HCT116 (cell line): ENCODE measurements at regions not wholly inside any gene's neighbourhood (a gene's known extent, or its start where the extent isn't known, plus 50 kb on each side); places are given as distances from the start of the nearest gene placed in this dataset.

Experiments
- ATAC-seq: fragments of 200-7000 bp; cut with Tn5 transposase; 2 replicates; pipeline ENCODE4 v1.9.1; 2020; ENCODE audit warnings: mild to moderate bottlenecking, moderate library complexity
- BruUV-seq: library from RNA; stranded (reverse); fragments of 400-500 nt; replicated peaks from 2 replicates; lab custom pipeline; 2021; lab: Mats Ljungman, UMichigan
- CTCF ChIA-PET: fragments of 300-600 bp; sonication (Branson Sonifier 250); formaldehyde crosslinking; loops from one replicate; lab custom pipeline; 2021; ENCODE audit warnings: antibody characterized with exemption; lab: Charles Lee
- POLR2A ChIA-PET: fragments of 300-600, 350-600 bp; sonication (Branson Sonifier 250); formaldehyde crosslinking; loops from one replicate; lab custom pipeline; 2021; ENCODE audit warnings: antibody characterized with exemption; lab: Charles Lee
- RAD21 ChIA-PET, 2 experiments: fragments of 300-600 bp; sonication (Branson Sonifier 250); formaldehyde crosslinking; loops; one replicate each; lab custom pipeline; 2023; ENCODE audit warnings: low total read pairs in 2 of 2; ENCODE audit not compliant: uncharacterized antibody in 2 of 2, unreplicated experiment in 2 of 2, low non-redundant PET in 1 of 2; lab: Charles Lee
- DNase-seq: peaks from one replicate; pipeline ENCODE4 v3.0.0-alpha.2; 2010; ENCODE audit warnings: low read depth, low spot score
- H2AFZ ChIP-seq: fragments of 200-600 bp; shearing (Covaris generic), sonication (generic); 2 replicates; pipeline ENCODE4 v1.6.1; 2017; ENCODE audit warnings: low read depth, mixed run types, mixed read lengths, antibody characterized with exemption, low read length; ENCODE audit not compliant: poor library complexity, severe bottlenecking
- H3K27ac ChIP-seq: 2 replicates; pipeline ENCODE4 v1.5.1; 2012; ENCODE audit warnings: low read depth, low read length
- H3K27me3 ChIP-seq: fragments of 200-600 bp; sonication (generic); 2 replicates; pipeline ENCODE4 v1.6.1; 2016; ENCODE audit warnings: mixed run types, low read length, mixed read lengths; ENCODE audit not compliant: insufficient read depth
- H3K36me3 ChIP-seq, 2 experiments: fragments of 200-500 bp in 1 of 2; fragments of 200-600 bp in 1 of 2; sonication (Bioruptor generic) in 1 of 2; sonication (generic) in 1 of 2; 2 replicates each; pipeline versions ENCODE4 v1.5.1 to v1.6.1; 2014 to 2016; ENCODE audit warnings: low read length in 2 of 2, inconsistent platforms in 1 of 2, mixed read lengths in 1 of 2, mixed run types in 1 of 2; ENCODE audit not compliant: insufficient read depth in 2 of 2, control insufficient read depth in 1 of 2
- H3K4me1 ChIP-seq, 2 experiments: fragments of 200-600 bp in 1 of 2; sonication (generic) in 1 of 2; 2 replicates each; pipeline versions ENCODE4 v1.5.1 to v1.6.1; 2012 to 2017; ENCODE audit warnings: low read length in 2 of 2, inconsistent platforms in 1 of 2, mild to moderate bottlenecking in 1 of 2, mixed read lengths in 1 of 2, mixed run types in 1 of 2, moderate library complexity in 1 of 2; ENCODE audit not compliant: insufficient read depth in 2 of 2, control insufficient read depth in 1 of 2
- H3K4me2 ChIP-seq: fragments of 200-600 bp; sonication (generic); 2 replicates; pipeline ENCODE4 v1.6.1; 2017; ENCODE audit warnings: mixed run types, low read length, mixed read lengths
- H3K4me3 ChIP-seq, 2 experiments: fragments of 200-600 bp in 1 of 2; sonication (generic) in 1 of 2; replicated peaks in 1 of 2; 2 replicates each; pipeline ENCODE4 v1.5.1; 2011 to 2016; ENCODE audit warnings: low read length in 2 of 2, control low read depth in 1 of 2, low read depth in 1 of 2, mild to moderate bottlenecking in 1 of 2, mixed read lengths in 1 of 2, mixed run types in 1 of 2
- H3K79me2 ChIP-seq: fragments of 200-600 bp; sonication (generic); 2 replicates; pipeline ENCODE4 v1.6.1; 2017; ENCODE audit warnings: mild to moderate bottlenecking, mixed run types, low read length, moderate library complexity, mixed read lengths; ENCODE audit not compliant: insufficient read depth
- H3K9ac ChIP-seq: fragments of 200-600 bp; sonication (generic); 2 replicates; pipeline ENCODE4 v1.6.1; 2016; ENCODE audit warnings: low read length, mixed read lengths
- H3K9me2 ChIP-seq: fragments of 200-600 bp; sonication (generic), shearing (Covaris generic); 2 replicates; pipeline ENCODE4 v1.6.1; 2017; ENCODE audit warnings: mixed run types, mild to moderate bottlenecking, moderate library complexity; ENCODE audit not compliant: insufficient read depth
- H3K9me3 ChIP-seq, 2 experiments: fragments of 200-500 bp in 1 of 2; fragments of 200-600 bp in 1 of 2; sonication (Bioruptor generic) in 1 of 2; sonication (generic) in 1 of 2; 2 replicates each; pipeline ENCODE4 v1.6.1; 2014 to 2017; ENCODE audit warnings: low read length in 2 of 2, mixed read lengths in 2 of 2, inconsistent platforms in 1 of 2, low read depth in 1 of 2, mild to moderate bottlenecking in 1 of 2, mixed run types in 1 of 2, moderate library complexity in 1 of 2; ENCODE audit not compliant: control insufficient read depth in 1 of 2, insufficient read depth in 1 of 2
- H4K20me1 ChIP-seq: fragments of 200-600 bp; sonication (generic), shearing (Covaris generic); 2 replicates; pipeline ENCODE4 v1.6.1; 2017; ENCODE audit warnings: mixed run types, mild to moderate bottlenecking, moderate library complexity; ENCODE audit not compliant: insufficient read depth
- EZH2 ChIP-seq: fragments of 200-600 bp; sonication (generic); IDR thresholded peaks from 2 replicates; pipeline ENCODE4 v1.6.1; 2017; ENCODE audit warnings: antibody characterized with exemption, mixed run types
- EZH2phosphoT487 ChIP-seq: fragments of 200-600 bp; IDR thresholded peaks from 2 replicates; pipeline ENCODE4 v1.6.1; 2018; ENCODE audit warnings: antibody characterized with exemption, borderline replicate concordance
- FOSL1 ChIP-seq: IDR thresholded peaks from 2 replicates; pipeline ENCODE4 v1.6.1; 2012; ENCODE audit warnings: low read depth
- JUND ChIP-seq: IDR thresholded peaks from 2 replicates; pipeline ENCODE4 v1.6.1; 2012
- POLR2AphosphoS5 ChIP-seq: IDR thresholded peaks from 2 replicates; pipeline ENCODE4 v1.6.1; 2011; ENCODE audit warnings: mild to moderate bottlenecking, low read depth, low read length, moderate library complexity
- RAD21 ChIP-seq: IDR thresholded peaks from 2 replicates; pipeline ENCODE4 v1.6.1; 2012; ENCODE audit warnings: low read depth, mild to moderate bottlenecking
- SIN3A ChIP-seq: IDR thresholded peaks from 2 replicates; pipeline ENCODE4 v1.6.1; 2012; ENCODE audit warnings: low read depth
- SP1 ChIP-seq: IDR thresholded peaks from 2 replicates; pipeline ENCODE4 v1.6.1; 2012; ENCODE audit warnings: low read depth
- SRF ChIP-seq: IDR thresholded peaks from 2 replicates; pipeline ENCODE4 v1.6.1; 2012; ENCODE audit warnings: low read depth
- ZFX ChIP-seq: fragments of 450-650 bp; IDR thresholded peaks from 2 replicates; pipeline ENCODE4 v1.6.1; 2017
- intact Hi-C: fragments of 100-400 bp; cut with micrococcal nuclease; formaldehyde crosslinking; loops from 2 replicates; pipeline ENCODE4 v1.10.0; 2022
- TF ChIP-seq, protein P1 (sequence below): IDR thresholded peaks from 2 replicates; pipeline ENCODE4 v1.6.1; 2012
- TF ChIP-seq, protein P2 (sequence below), 3 experiments: fragments of 200-600 bp in 1 of 3; sonication (generic) in 1 of 3; IDR thresholded peaks in 2 of 3; conservative IDR thresholded peaks in 1 of 3; 2 replicates each; pipeline ENCODE4 v1.5.1; 2012 to 2017; ENCODE audit warnings: low read depth in 2 of 3, low read length in 2 of 3, antibody characterized with exemption in 1 of 3, borderline replicate concordance in 1 of 3, control low read depth in 1 of 3, mild to moderate bottlenecking in 1 of 3, mixed read lengths in 1 of 3, mixed run types in 1 of 3, moderate library complexity in 1 of 3; ENCODE audit not compliant: insufficient read depth in 1 of 3
- TF ChIP-seq, protein P3 (sequence below): IDR thresholded peaks from 2 replicates; pipeline ENCODE4 v1.6.1; 2012

DNA sequence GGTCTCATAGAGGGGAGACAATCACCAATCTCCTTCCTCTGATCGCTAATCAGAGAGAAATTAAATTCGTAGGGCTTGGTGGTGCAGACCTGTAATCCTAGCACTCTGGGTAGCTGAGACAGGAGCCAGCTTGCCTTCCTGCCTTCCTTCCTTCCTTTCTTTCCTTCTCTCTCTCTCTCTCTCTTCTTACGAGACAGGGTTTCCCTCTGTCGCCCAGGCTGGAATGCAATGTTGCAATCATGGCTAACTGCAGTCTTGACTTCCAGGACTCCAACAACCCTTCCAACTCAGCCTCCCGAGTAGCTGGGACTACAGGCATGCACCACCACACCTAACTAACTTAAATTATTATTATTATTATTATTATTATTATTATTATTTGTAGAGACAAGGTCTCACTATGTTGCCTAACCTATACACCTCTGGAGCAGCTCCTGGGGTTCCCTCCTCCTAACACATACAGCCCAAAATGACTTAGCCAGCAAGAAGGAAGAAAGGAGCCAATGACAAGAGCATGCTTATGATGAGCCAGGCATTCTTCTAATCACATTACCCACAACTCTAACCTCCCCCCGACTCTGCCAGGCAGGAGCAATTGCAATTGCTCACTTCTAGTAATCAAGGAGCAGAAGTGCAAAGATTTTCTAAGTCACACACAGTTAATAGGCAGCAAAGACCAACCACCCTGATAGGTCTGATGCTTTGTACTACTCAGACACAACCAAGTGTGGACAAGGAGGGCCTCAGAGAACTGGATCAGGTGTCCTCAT, 105.4 kb upstream of the F3 start (continued):
- no peak for TF ChIP-seq RAD21

DNA sequence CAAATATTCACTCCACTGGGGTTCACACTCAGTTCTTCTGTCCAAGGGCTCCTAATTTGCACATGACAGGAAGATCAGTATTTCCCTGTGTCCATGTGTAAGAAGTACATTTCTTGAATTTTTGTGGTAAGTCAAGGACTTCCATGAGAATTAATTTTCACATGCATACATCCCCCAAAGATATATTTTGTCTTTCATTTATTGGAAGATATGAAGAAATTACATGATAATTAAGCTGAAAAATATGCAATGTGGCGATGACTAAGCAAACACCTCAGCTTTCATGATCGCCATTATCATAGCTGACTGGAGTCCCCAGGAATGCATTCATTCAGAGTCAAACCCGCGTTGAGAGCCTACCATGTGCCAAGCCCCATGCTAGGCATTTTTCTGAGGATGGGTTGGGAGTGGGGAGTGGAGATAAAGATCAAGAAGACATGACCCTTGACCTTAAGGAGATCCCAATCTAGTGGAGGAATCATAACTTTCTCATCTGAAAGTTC, 104.6 kb upstream of the F3 start:
- POLR2A ChIA-PET: no interaction called here
- TF ChIP-seq POLR2AphosphoS5 (0 out of 2 replicates have a peak, but pooled peaks have one; percentile 17), EZH2phosphoT487 (no peak), SP1 (peak; percentile 63; the same call in 1 of the 2 replicates), EZH2 (no peak), SRF (no peak), JUND (peak; percentile 44), RAD21 (0 out of 2 replicates have a peak, but pooled peaks have one; percentile 9), ZFX (no peak), SIN3A (0 out of 2 replicates have a peak, but pooled peaks have one; percentile 48), FOSL1 (peak; percentile 70; the same call in 1 of the 2 replicates)
- TF ChIP-seq, protein P1, sequence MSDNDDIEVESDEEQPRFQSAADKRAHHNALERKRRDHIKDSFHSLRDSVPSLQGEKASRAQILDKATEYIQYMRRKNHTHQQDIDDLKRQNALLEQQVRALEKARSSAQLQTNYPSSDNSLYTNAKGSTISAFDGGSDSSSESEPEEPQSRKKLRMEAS: peak; percentile 59
- TF ChIP-seq, protein P2, sequence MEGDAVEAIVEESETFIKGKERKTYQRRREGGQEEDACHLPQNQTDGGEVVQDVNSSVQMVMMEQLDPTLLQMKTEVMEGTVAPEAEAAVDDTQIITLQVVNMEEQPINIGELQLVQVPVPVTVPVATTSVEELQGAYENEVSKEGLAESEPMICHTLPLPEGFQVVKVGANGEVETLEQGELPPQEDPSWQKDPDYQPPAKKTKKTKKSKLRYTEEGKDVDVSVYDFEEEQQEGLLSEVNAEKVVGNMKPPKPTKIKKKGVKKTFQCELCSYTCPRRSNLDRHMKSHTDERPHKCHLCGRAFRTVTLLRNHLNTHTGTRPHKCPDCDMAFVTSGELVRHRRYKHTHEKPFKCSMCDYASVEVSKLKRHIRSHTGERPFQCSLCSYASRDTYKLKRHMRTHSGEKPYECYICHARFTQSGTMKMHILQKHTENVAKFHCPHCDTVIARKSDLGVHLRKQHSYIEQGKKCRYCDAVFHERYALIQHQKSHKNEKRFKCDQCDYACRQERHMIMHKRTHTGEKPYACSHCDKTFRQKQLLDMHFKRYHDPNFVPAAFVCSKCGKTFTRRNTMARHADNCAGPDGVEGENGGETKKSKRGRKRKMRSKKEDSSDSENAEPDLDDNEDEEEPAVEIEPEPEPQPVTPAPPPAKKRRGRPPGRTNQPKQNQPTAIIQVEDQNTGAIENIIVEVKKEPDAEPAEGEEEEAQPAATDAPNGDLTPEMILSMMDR (IDR thresholded peaks at IDR 0.05 in 2 of 3, conservative IDR thresholded peaks at IDR 0.05 in 1 of 3; ENCODE audit: borderline replicate concordance in 1 of 3, insufficient read depth in 1 of 3, low read depth in 2 of 3, low read length in 2 of 3): no peak
- TF ChIP-seq, protein P3, sequence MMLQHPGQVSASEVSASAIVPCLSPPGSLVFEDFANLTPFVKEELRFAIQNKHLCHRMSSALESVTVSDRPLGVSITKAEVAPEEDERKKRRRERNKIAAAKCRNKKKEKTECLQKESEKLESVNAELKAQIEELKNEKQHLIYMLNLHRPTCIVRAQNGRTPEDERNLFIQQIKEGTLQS: no peak
- TF ChIP-seq, all 23 proteins: peak for 7
- Histone ChIP-seq H3K27me3 (no peaks in the 10 kb centered on the region), H3K9me3 (no peaks in the 10 kb centered on the region), H3K4me3 (no peak overlapping the region), H3K79me2 (no peaks in the 10 kb centered on the region), H3K4me2 (peak overlapping the region; percentile 58), H2AFZ (peak overlapping the region; percentile 81), H3K27ac (peak overlapping the region; percentile 69), H4K20me1 (no peaks in the 10 kb centered on the region), H3K4me1 (peaks cover 21 to 74% of the 10 kb centered on the region in 2 experiments), H3K9ac (peak overlapping the region; percentile 35; the same call in 1 of the 2 replicates), H3K9me2 (no peaks in the 10 kb centered on the region), H3K36me3 (no peaks in the 10 kb centered on the region)
- no TSS peak for BruUV-seq
- DNase-seq: no peak
- ATAC-seq: peak; percentile 79
- intact Hi-C loops: no loop called here
- ChIA-PET CTCF (no interaction called here), RAD21 (interaction anchor here in 1 of 2 experiments (0.5 kb wide), 1 partner anchor 283 kb away, joined by 4 read pairs; no protein-coding TSS in a partner anchor)
